Mucosa of rectum (tissue), 2 donors: ENCODE measurements at regions not wholly inside any gene's neighbourhood (a gene's known extent, or its start where the extent isn't known, plus 50 kb on each side); places are given as distances from the start of the nearest gene placed in this dataset.

ENCODE experiments used
- H3K27ac ChIP-seq, 2 donors: one replicate each; pipeline ENCODE4 v1.7.0; 2013; ENCODE audit warnings: inconsistent platforms in 2 of 2, low read depth in 2 of 2, low read length in 2 of 2
- H3K27me3 ChIP-seq, 2 donors: one replicate each; pipeline ENCODE4 v1.7.0; 2013; ENCODE audit warnings: low read length in 2 of 2; ENCODE audit not compliant: control insufficient read depth in 2 of 2, insufficient read depth in 2 of 2
- H3K36me3 ChIP-seq, 2 donors: one replicate each; pipeline ENCODE4 v1.7.0; 2013; ENCODE audit warnings: low read length in 2 of 2; ENCODE audit not compliant: control insufficient read depth in 2 of 2, insufficient read depth in 2 of 2
- H3K4me1 ChIP-seq, 2 donors: one replicate each; pipeline ENCODE4 v1.7.0; 2013; ENCODE audit warnings: low read length in 2 of 2, mild to moderate bottlenecking in 1 of 2; ENCODE audit not compliant: control insufficient read depth in 2 of 2, insufficient read depth in 2 of 2
- H3K4me3 ChIP-seq, 2 donors: one replicate each; pipeline ENCODE4 v1.7.0; 2013; ENCODE audit warnings: low read length in 2 of 2
- H3K9ac ChIP-seq, 2 donors: one replicate each; pipeline ENCODE4 v1.7.0; 2013; ENCODE audit warnings: low read length in 2 of 2, low read depth in 1 of 2, mild to moderate bottlenecking in 1 of 2
- H3K9me3 ChIP-seq, 2 donors: one replicate each; pipeline ENCODE4 v1.7.0; 2013; ENCODE audit warnings: low read length in 2 of 2; ENCODE audit not compliant: control insufficient read depth in 2 of 2
- donor health status: healthy.
- donor health status: Normal muscosa, but diverticular disease.

- Histone ChIP-seq H3K27me3 (no peaks in the 10 kb centered on the region), H3K27ac (no peak overlapping the region), H3K36me3 (no peaks in the 10 kb centered on the region), H3K9ac (no peak overlapping the region), H3K4me1 (no peaks in the 10 kb centered on the region), H3K4me3 (no peak overlapping the region), H3K9me3 (no peaks in the 10 kb centered on the region)
Observed at GRCh38 chr13:79647533-79647932, 166.6 kb downstream of the NDFIP2 start.

- H3K36me3 ChIP-seq: no peaks in the 10 kb centered on the region
- no peak overlapping the region for H3K4me3 ChIP-seq
- H3K27me3 ChIP-seq: no peaks in the 10 kb centered on the region
- no peaks in the 10 kb centered on the region for H3K4me1 ChIP-seq
- H3K27ac ChIP-seq: no peak overlapping the region
- H3K9me3 ChIP-seq: no peaks in the 10 kb centered on the region
- no peak overlapping the region for H3K9ac ChIP-seq
Observed at GRCh38 chr13:79646880-79647279, 165.9 kb downstream of the NDFIP2 start.

GRCh38 chr13:79645569-79645968 is 164.6 kb downstream of the NDFIP2 start:
- H3K36me3 ChIP-seq: no peaks in the 10 kb centered on the region
- no peaks in the 10 kb centered on the region for H3K9me3 ChIP-seq
- H3K4me3 ChIP-seq: no peak overlapping the region
- H3K9ac ChIP-seq: no peak overlapping the region
- no peak overlapping the region for H3K27ac ChIP-seq
- no peaks in the 10 kb centered on the region for H3K4me1 ChIP-seq
- no peaks in the 10 kb centered on the region for H3K27me3 ChIP-seq

- Histone ChIP-seq H3K9ac (no peak overlapping the region), H3K27me3 (no peaks in the 10 kb centered on the region), H3K4me1 (no peaks in the 10 kb centered on the region), H3K36me3 (no peaks in the 10 kb centered on the region), H3K4me3 (no peak overlapping the region), H3K27ac (no peak overlapping the region), H3K9me3 (no peaks in the 10 kb centered on the region)
Observed at GRCh38 chr13:79642596-79642995, 161.6 kb downstream of the NDFIP2 start.

GRCh38 chr13:79637133-79637763 is 156.3 kb downstream of the NDFIP2 start:
- Histone ChIP-seq H3K9me3 (no peaks in the 10 kb centered on the region), H3K4me3 (no peak overlapping the region), H3K27me3 (no peaks in the 10 kb centered on the region), H3K27ac (no peak overlapping the region), H3K9ac (no peak overlapping the region), H3K4me1 (no peaks in the 10 kb centered on the region), H3K36me3 (no peaks in the 10 kb centered on the region)

- H3K4me3 ChIP-seq: no peak overlapping the region
- H3K9me3 ChIP-seq: no peaks in the 10 kb centered on the region
- no peaks in the 10 kb centered on the region for H3K4me1 ChIP-seq
- no peaks in the 10 kb centered on the region for H3K36me3 ChIP-seq
- no peak overlapping the region for H3K9ac ChIP-seq
- H3K27ac ChIP-seq: no peak overlapping the region
- no peaks in the 10 kb centered on the region for H3K27me3 ChIP-seq
Observed at GRCh38 chr13:79631051-79631659, 150.2 kb downstream of the NDFIP2 start.

GRCh38 chr13:79628463-79628862 is 147.5 kb downstream of the NDFIP2 start:
- Histone ChIP-seq H3K9me3 (no peaks in the 10 kb centered on the region), H3K27ac (no peak overlapping the region), H3K9ac (no peak overlapping the region), H3K4me3 (no peak overlapping the region), H3K36me3 (no peaks in the 10 kb centered on the region), H3K27me3 (no peaks in the 10 kb centered on the region), H3K4me1 (no peaks in the 10 kb centered on the region)

GRCh38 chr13:79626924-79627323 is 146.0 kb downstream of the NDFIP2 start:
- H3K4me3 ChIP-seq: no peak overlapping the region
- no peaks in the 10 kb centered on the region for H3K27me3 ChIP-seq

GRCh38 chr13:79625517-79625916 is 144.6 kb downstream of the NDFIP2 start:
- H3K9ac ChIP-seq: no peak overlapping the region
- H3K9me3 ChIP-seq: no peaks in the 10 kb centered on the region

More at GRCh38 chr13:79626924-79627323, 146.0 kb downstream of the NDFIP2 start:
- Histone ChIP-seq H3K36me3 (no peaks in the 10 kb centered on the region), H3K9ac (no peak overlapping the region), H3K27ac (no peak overlapping the region), H3K4me1 (no peaks in the 10 kb centered on the region), H3K9me3 (no peaks in the 10 kb centered on the region)

DNA sequence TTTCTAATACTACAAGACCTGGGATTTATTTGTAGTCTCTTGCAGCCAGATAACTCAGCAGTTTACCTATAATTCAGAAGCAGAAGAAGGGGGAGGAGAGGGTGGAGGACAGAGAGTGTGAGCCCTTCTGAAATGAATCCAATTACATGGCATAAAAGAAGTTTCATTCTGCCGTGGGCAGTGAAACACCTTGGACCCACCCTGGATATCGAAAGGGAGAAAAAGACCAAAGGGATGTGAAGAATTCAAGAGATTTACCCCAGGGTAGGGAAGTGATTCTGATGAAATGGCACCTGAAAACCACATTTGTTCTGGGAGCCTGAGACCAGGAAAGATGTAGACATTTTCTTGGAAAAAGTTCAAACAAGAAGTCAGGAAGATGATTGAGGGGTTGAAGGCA is 140.9 kb downstream of the NDFIP2 start:
- no peaks in the 10 kb centered on the region for H3K9me3 ChIP-seq
- no peaks in the 10 kb centered on the region for H3K36me3 ChIP-seq
- no peaks in the 10 kb centered on the region for H3K27me3 ChIP-seq
- no peak overlapping the region for H3K9ac ChIP-seq
- H3K4me3 ChIP-seq: no peak overlapping the region
- no peaks in the 10 kb centered on the region for H3K4me1 ChIP-seq
- no peak overlapping the region for H3K27ac ChIP-seq

More at GRCh38 chr13:79625517-79625916, 144.6 kb downstream of the NDFIP2 start:
- no peak overlapping the region for H3K27ac ChIP-seq
- no peaks in the 10 kb centered on the region for H3K4me1 ChIP-seq
- H3K4me3 ChIP-seq: no peak overlapping the region
- no peaks in the 10 kb centered on the region for H3K27me3 ChIP-seq
- no peaks in the 10 kb centered on the region for H3K36me3 ChIP-seq
